CD14-positive monocyte (primary cell): ENCODE measurements at regions not wholly inside any gene's neighbourhood (a gene's known extent, or its start where the extent isn't known, plus 50 kb on each side); places are given as distances from the start of the nearest gene placed in this dataset.

Experiments used
- DNase-seq, 3 donors: peaks; one replicate each; pipeline ENCODE4 v3.0.0-alpha.2; 2011 to 2022
- H2AFZ ChIP-seq: 2 replicates; pipeline ENCODE4 v1.6.0; 2012; ENCODE audit warnings: mild to moderate bottlenecking, low read depth, low read length, inconsistent platforms; ENCODE audit not compliant: insufficient read depth, poor library complexity, severe bottlenecking
- H3K27ac ChIP-seq, 2 donors: 1 replicate in 1 of 2; 2 replicates in 1 of 2; pipeline ENCODE4 v1.5.1; 2012 to 2013; ENCODE audit warnings: low read length in 2 of 2, control low read depth in 1 of 2, inconsistent platforms in 1 of 2, low read depth in 1 of 2, mild to moderate bottlenecking in 1 of 2
- H3K27me3 ChIP-seq, 2 donors: one replicate each; pipeline versions ENCODE4 v1.6.0 to v1.6.1; 2011 to 2013; ENCODE audit warnings: low read length in 2 of 2; ENCODE audit not compliant: control insufficient read depth in 2 of 2, insufficient read depth in 2 of 2
- H3K36me3 ChIP-seq, 2 donors: replicated peaks in 1 of 2; 1 replicate in 1 of 2; 2 replicates in 1 of 2; pipeline versions ENCODE4 v1.5.1 to v1.6.1; 2012 to 2013; ENCODE audit warnings: low read length in 2 of 2, control low read depth in 1 of 2, inconsistent platforms in 1 of 2, mild to moderate bottlenecking in 1 of 2; ENCODE audit not compliant: insufficient read depth in 2 of 2, control insufficient read depth in 1 of 2
- H3K4me1 ChIP-seq, 2 donors: 1 replicate in 1 of 2; 2 replicates in 1 of 2; pipeline versions ENCODE4 v1.5.1 to v1.6.1; 2012 to 2013; ENCODE audit warnings: low read length in 2 of 2, control low read depth in 1 of 2, inconsistent platforms in 1 of 2, mild to moderate bottlenecking in 1 of 2, moderate library complexity in 1 of 2; ENCODE audit not compliant: insufficient read depth in 2 of 2, control insufficient read depth in 1 of 2
- H3K4me2 ChIP-seq: replicated peaks from 2 replicates; pipeline ENCODE3; 2012; ENCODE audit warnings: low read length, moderate library complexity, mild to moderate bottlenecking; ENCODE audit not compliant: poor library complexity, severe bottlenecking; ENCODE audit errors: extremely low read depth
- H3K4me3 ChIP-seq, 3 experiments: fragments of 200-600 bp in 1 of 3; sonication (generic) in 1 of 3; replicated peaks in 1 of 3; 1 replicate in 2 of 3; 2 replicates in 1 of 3; pipeline ENCODE4 v1.5.1; 2011 to 2013; ENCODE audit warnings: low read length in 3 of 3, mild to moderate bottlenecking in 3 of 3, control low read depth in 2 of 3, low read depth in 2 of 3, inconsistent platforms in 1 of 3, moderate library complexity in 1 of 3
- H3K79me2 ChIP-seq: 2 replicates; pipeline ENCODE4 v1.6.0; 2012; ENCODE audit warnings: mild to moderate bottlenecking, control low read depth, inconsistent platforms, low read length, moderate library complexity; ENCODE audit not compliant: insufficient read depth
- H3K9ac ChIP-seq: 2 replicates; pipeline ENCODE4 v1.6.0; 2017; ENCODE audit warnings: low read length, mild to moderate bottlenecking; ENCODE audit not compliant: insufficient read depth, poor library complexity, severe bottlenecking
- H3K9me3 ChIP-seq, 2 donors: replicated peaks in 1 of 2; 1 replicate in 1 of 2; 2 replicates in 1 of 2; pipeline versions ENCODE4 v1.5.1 to v1.6.1; 2012 to 2013; ENCODE audit warnings: low read length in 2 of 2, control low read depth in 1 of 2; ENCODE audit not compliant: control insufficient read depth in 1 of 2, insufficient read depth in 1 of 2
- H4K20me1 ChIP-seq: 2 replicates; pipeline ENCODE4 v1.6.0; 2012; ENCODE audit warnings: mild to moderate bottlenecking, low read length, control low read depth, moderate library complexity; ENCODE audit not compliant: insufficient read depth
- H3K27ac Mint-ChIP-seq, 7 donors: one replicate each; pipeline ENCODE4 v1.8.0; 2020; ENCODE audit warnings: mild to moderate bottlenecking in 7 of 7, mixed read lengths in 7 of 7, moderate library complexity in 6 of 7, inconsistent platforms in 2 of 7
- H3K27me3 Mint-ChIP-seq, 3 donors: one replicate each; pipeline ENCODE4 v1.8.0; 2021 to 2022; ENCODE audit warnings: low read depth in 3 of 3, mild to moderate bottlenecking in 3 of 3, mixed read lengths in 3 of 3, moderate library complexity in 3 of 3, inconsistent platforms in 1 of 3
- H3K36me3 Mint-ChIP-seq, 2 donors: one replicate each; pipeline ENCODE4 v1.8.0; 2020; ENCODE audit warnings: mixed read lengths in 2 of 2, inconsistent platforms in 1 of 2, mild to moderate bottlenecking in 1 of 2
- H3K4me1 Mint-ChIP-seq: one replicate; pipeline ENCODE4 v1.8.0; 2020; ENCODE audit warnings: mild to moderate bottlenecking, mixed read lengths
- H3K4me3 Mint-ChIP-seq, 2 donors: one replicate each; pipeline ENCODE4 v1.8.0; 2020; ENCODE audit warnings: mild to moderate bottlenecking in 2 of 2, mixed read lengths in 2 of 2, moderate library complexity in 1 of 2
- H3K9me3 Mint-ChIP-seq, 7 donors: one replicate each; pipeline ENCODE4 v1.8.0; 2020 to 2022; ENCODE audit warnings: mixed read lengths in 7 of 7, mild to moderate bottlenecking in 6 of 7, moderate library complexity in 6 of 7, inconsistent platforms in 2 of 7
- CTCF ChIP-seq: fragments of 200-600 bp; IDR thresholded peaks from one replicate; pipeline ENCODE4 v1.8.0; 2022; ENCODE audit warnings: antibody characterized with exemption, mild to moderate bottlenecking
- WGBS: methylation state at CpG from one replicate; pipeline ENCODE4 v1.1.5; 2013; ENCODE audit warnings: missing lambda C conversion rate; ENCODE audit not compliant: insufficient coverage; 5-methylcytosine and 5-hydroxymethylcytosine counted together
- intact Hi-C, 2 donors: fragments of 100-400 bp; cut with micrococcal nuclease; formaldehyde crosslinking; loops; one replicate each; pipeline versions ENCODE4 v1.15.0 to v1.15.1; 2023

GRCh38 chr5:116778032-116778431 lies 203.4 kb upstream of the SEMA6A start:
- DNase-seq = no peak
- peaks cover 0 to 9% of the 10 kb centered on the region in 2 donors for H3K9me3 ChIP-seq
- intact Hi-C loops = no loop called here
- Mint-ChIP-seq H3K4me1 (no peaks in the 10 kb centered on the region), H3K9me3 (peaks cover 0 to 18% (median 8%) of the 10 kb centered on the region in 7 donors), H3K4me3 (no peak overlapping the region), H3K27me3 (peaks cover 0 to 3% (median 2%) of the 10 kb centered on the region in 3 donors), H3K36me3 (no peaks in the 10 kb centered on the region), H3K27ac (no peak overlapping the region)
- no peaks in the 10 kb centered on the region for H3K79me2 ChIP-seq
- no peak overlapping the region for H3K4me2 ChIP-seq
- H2AFZ ChIP-seq = no peak overlapping the region
- H3K27ac ChIP-seq = no peak overlapping the region
- H3K27me3 ChIP-seq = no peaks in the 10 kb centered on the region
- H4K20me1 ChIP-seq = no peaks in the 10 kb centered on the region
- no peak for TF ChIP-seq CTCF
- no peak overlapping the region for H3K4me3 ChIP-seq
- no peaks in the 10 kb centered on the region for H3K36me3 ChIP-seq
- no peak overlapping the region for H3K9ac ChIP-seq
- H3K4me1 ChIP-seq = no peaks in the 10 kb centered on the region
- 71% methylated on average over 5 of the region's 10 CpGs for WGBS

- H3K79me2 ChIP-seq = no peaks in the 10 kb centered on the region
- Mint-ChIP-seq H3K36me3 (no peaks in the 10 kb centered on the region), H3K4me3 (no peak overlapping the region), H3K9me3 (peaks cover 0 to 4% (median 0%) of the 10 kb centered on the region in 7 donors), H3K4me1 (no peaks in the 10 kb centered on the region), H3K27me3 (peaks cover 0 to 3% (median 2%) of the 10 kb centered on the region in 3 donors), H3K27ac (no peak overlapping the region)
- H3K27me3 ChIP-seq = no peaks in the 10 kb centered on the region
- intact Hi-C loops = no loop called here
- H3K4me2 ChIP-seq = no peak overlapping the region
- no peak for DNase-seq
- H3K27ac ChIP-seq = no peak overlapping the region
- H3K9ac ChIP-seq = no peak overlapping the region
- H3K36me3 ChIP-seq = no peaks in the 10 kb centered on the region
- no peak overlapping the region for H2AFZ ChIP-seq
- H3K4me3 ChIP-seq = no peak overlapping the region
- H3K9me3 ChIP-seq = no peaks in the 10 kb centered on the region
- no peak for TF ChIP-seq CTCF
- WGBS = no CpG with 5 or more reads among the region's 5 CpGs
- no peaks in the 10 kb centered on the region for H4K20me1 ChIP-seq
- H3K4me1 ChIP-seq = no peaks in the 10 kb centered on the region
These were observed 199.3 kb upstream of the SEMA6A start for GRCh38 chr5:116773926-116774325.
